Astrocyte (in vitro differentiated cells and primary cell): ENCODE measurements at regions not wholly inside any gene's neighbourhood (a gene's known extent, or its start where the extent isn't known, plus 50 kb on each side); places are given as distances from the start of the nearest gene placed in this dataset.

Experiments used
- EZH2 ChIP-seq: IDR thresholded peaks from 2 replicates; pipeline ENCODE4 v1.6.1; 2012; ENCODE audit warnings: mild to moderate bottlenecking, low read length, inconsistent platforms; ENCODE audit not compliant: insufficient read depth
- TF ChIP-seq, protein P1 (sequence below): IDR thresholded peaks from 2 replicates; pipeline ENCODE4 v1.5.1; 2011; ENCODE audit warnings: low read depth, mild to moderate bottlenecking, inconsistent platforms, low read length, moderate library complexity; ENCODE audit not compliant: insufficient read depth

DNA sequence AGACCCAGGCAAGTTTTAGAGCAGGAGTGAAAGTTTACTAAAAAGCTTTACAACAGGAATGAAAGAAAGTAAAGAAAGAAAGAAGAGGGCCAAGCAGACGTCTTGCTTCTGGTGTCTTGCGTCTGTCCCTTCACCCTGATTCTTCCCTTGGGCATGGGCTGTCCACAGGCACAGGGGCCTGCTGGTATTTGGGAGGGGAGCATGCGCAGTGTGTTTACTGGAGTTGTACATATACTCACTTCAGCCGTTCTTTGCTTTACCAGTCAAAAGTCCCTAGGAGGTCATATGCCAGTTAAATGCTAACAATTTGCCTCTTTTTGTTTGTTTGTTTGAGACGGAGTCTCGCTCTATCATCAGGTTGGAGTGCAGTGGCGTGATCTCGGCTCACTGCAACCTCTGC is 875.9 kb downstream of the REEP3 start:
- TF ChIP-seq, protein P1, sequence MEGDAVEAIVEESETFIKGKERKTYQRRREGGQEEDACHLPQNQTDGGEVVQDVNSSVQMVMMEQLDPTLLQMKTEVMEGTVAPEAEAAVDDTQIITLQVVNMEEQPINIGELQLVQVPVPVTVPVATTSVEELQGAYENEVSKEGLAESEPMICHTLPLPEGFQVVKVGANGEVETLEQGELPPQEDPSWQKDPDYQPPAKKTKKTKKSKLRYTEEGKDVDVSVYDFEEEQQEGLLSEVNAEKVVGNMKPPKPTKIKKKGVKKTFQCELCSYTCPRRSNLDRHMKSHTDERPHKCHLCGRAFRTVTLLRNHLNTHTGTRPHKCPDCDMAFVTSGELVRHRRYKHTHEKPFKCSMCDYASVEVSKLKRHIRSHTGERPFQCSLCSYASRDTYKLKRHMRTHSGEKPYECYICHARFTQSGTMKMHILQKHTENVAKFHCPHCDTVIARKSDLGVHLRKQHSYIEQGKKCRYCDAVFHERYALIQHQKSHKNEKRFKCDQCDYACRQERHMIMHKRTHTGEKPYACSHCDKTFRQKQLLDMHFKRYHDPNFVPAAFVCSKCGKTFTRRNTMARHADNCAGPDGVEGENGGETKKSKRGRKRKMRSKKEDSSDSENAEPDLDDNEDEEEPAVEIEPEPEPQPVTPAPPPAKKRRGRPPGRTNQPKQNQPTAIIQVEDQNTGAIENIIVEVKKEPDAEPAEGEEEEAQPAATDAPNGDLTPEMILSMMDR, result no peak
- TF ChIP-seq EZH2, result no peak
